ENCODE measurements at regions not wholly inside any gene's neighbourhood (a gene's known extent, or its start where the extent isn't known, plus 50 kb on each side); places are given as distances from the start of the nearest gene placed in this dataset.

- DNase-seq, result no peak
- no peaks in the 10 kb centered on the region for H3K36me3 ChIP-seq
- ATAC-seq, result no peak
- H3K27ac ChIP-seq, result no peak overlapping the region
- no peaks in the 10 kb centered on the region for H3K27me3 ChIP-seq
- H3K4me3 ChIP-seq, result no peak overlapping the region
- intact Hi-C loops (cut with DNase I), result no loop called here
- H3K4me1 ChIP-seq, result peaks cover 0 to 9% (median 3%) of the 10 kb centered on the region in 9 donors
- TF ChIP-seq CTCF (IDR thresholded peaks at IDR 0.05), result no peak
- H3K9me3 ChIP-seq, result peaks cover 0 to 13% (median 0%) of the 10 kb centered on the region in 11 donors
- WGBS, 2 donors, result 75 to 93% methylated on average over 4 of the region's 4 CpGs
Measured at GRCh38 chr5:68141494-68141893, 74.1 kb upstream of the PIK3R1 start.

GRCh38 chr5:68140763-68141162 lies 74.8 kb upstream of the PIK3R1 start:
- Histone ChIP-seq H3K27me3 (no peaks in the 10 kb centered on the region), H3K4me3 (no peak overlapping the region), H3K36me3 (no peaks in the 10 kb centered on the region), H3K4me1 (peaks cover 0 to 9% (median 3%) of the 10 kb centered on the region in 9 donors), H3K9me3 (peaks cover 0 to 13% (median 0%) of the 10 kb centered on the region in 11 donors), H3K27ac (no peak overlapping the region)
- TF ChIP-seq CTCF (IDR thresholded peaks at IDR 0.05), result no peak
- intact Hi-C loops (cut with DNase I), result no loop called here
- no peak for DNase-seq
- ATAC-seq, result no peak
- WGBS, 2 donors, result 94 to 95% methylated on average over 1 of the region's 1 CpG

GRCh38 chr5:68139611-68140441 lies 75.7 kb upstream of the PIK3R1 start:
- Histone ChIP-seq H3K27me3 (no peaks in the 10 kb centered on the region), H3K36me3 (no peaks in the 10 kb centered on the region), H3K27ac (no peak overlapping the region), H3K4me1 (peaks cover 0 to 9% (median 3%) of the 10 kb centered on the region in 9 donors), H3K9me3 (peaks cover 0 to 13% (median 0%) of the 10 kb centered on the region in 11 donors), H3K4me3 (no peak overlapping the region)
- ATAC-seq (no peak), DNase-seq (no peak)
- no peak for TF ChIP-seq CTCF (IDR thresholded peaks at IDR 0.05)
- intact Hi-C loops (cut with DNase I), result loop anchor here in 1 of 10 donors (5.0 kb wide), 1 partner anchor 232 kb away; no protein-coding TSS in a partner anchor
- WGBS, 2 donors, result 90 to 93% methylated on average over 3 of the region's 3 CpGs

- intact Hi-C loops (cut with DNase I), result loop anchor here in 1 of 10 donors (5.0 kb wide), 1 partner anchor 235 kb away; no protein-coding TSS in a partner anchor
- DNase-seq, result no peak
- H3K4me3 ChIP-seq, result no peak overlapping the region
- no peaks in the 10 kb centered on the region for H3K27me3 ChIP-seq
- TF ChIP-seq CTCF (IDR thresholded peaks at IDR 0.05), result no peak
- no peaks in the 10 kb centered on the region for H3K9me3 ChIP-seq
- peaks cover 0 to 9% (median 3%) of the 10 kb centered on the region in 9 donors for H3K4me1 ChIP-seq
- ATAC-seq, result peak in 3 of 8 donors; percentile 55 to 75 (median 64)
- 44 to 47% methylated on average over 2 of the region's 2 CpGs for WGBS, 2 donors
- no peaks in the 10 kb centered on the region for H3K36me3 ChIP-seq
- peak overlapping the region in 8 of 10 donors; percentile 6 to 57 (median 34) for H3K27ac ChIP-seq
Measured at GRCh38 chr5:68137511-68138140, 77.9 kb upstream of the PIK3R1 start.

Data from heart right ventricle (tissue), 16 donors.